Stimulated activated CD8-positive, alpha-beta memory T cell treated with anti-CD3 and anti-CD28 coated beads, Interleukin-15, amount 100 ng/mL, for 48 hours (primary cell): ENCODE measurements at regions not wholly inside any gene's neighbourhood (a gene's known extent, or its start where the extent isn't known, plus 50 kb on each side); places are given as distances from the start of the nearest gene placed in this dataset.
A peak's percentile ranks its signal among the peaks of the same experiment; 100 is the strongest.

Experiments used
- DNase-seq, 2 donors: peaks; one replicate each; pipeline ENCODE4 v3.0.0-alpha.2; 2020; ENCODE audit warnings: low read depth in 2 of 2

- no peak for DNase-seq
These were observed 203.4 kb upstream of the DDHD1 start for GRCh38 chr14:53356361-53357150.

DNA sequence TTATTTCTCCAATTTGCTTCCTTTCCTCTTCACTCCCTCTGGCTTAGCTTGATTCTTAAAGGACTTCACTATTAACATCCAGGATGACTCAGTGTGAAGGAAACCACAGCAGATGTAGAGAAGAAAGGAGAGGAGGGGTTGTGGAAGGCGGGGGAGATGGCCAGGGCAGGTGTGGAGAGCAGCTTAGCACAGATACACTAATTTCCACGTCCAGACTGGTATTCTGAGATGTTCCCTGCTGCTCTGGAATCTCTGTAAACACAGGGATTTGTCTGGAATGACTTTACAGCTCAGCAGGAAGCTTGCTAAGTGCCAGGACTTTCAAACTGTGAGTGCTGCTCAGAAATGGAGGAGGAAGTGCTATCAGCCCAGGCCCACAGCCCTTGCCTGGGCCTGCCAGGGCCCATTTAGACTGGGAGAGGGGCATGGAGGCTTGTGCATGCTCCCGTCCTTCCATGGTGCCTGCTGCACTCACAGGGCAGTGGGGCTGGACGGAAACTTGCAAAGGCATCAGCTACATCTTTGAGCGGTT, 202.5 kb upstream of the DDHD1 start:
- DNase-seq = no peak

- DNase-seq = no peak
These were observed 201.2 kb upstream of the DDHD1 start for GRCh38 chr14:53354336-53354735.

- no peak for DNase-seq
These were observed 197.7 kb upstream of the DDHD1 start for GRCh38 chr14:53350866-53351265.

DNA sequence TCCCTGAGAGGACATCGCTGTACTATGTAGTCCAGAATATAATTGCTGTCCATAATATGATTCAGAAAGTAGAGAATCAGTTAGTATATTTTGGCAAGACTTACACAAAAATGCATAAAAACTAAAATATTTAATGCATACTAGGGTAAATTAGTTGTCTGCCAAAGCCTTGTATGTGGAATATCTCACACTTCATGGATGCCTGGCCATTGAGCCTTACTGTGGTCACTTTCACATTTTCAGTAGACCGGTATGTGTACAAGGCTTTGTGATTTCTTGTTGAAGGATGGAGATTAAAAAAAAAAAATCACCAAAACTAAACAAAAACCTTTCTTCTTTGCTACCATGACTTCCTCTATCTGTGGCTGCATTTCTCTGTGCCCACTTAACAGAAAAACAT, 197.3 kb upstream of the DDHD1 start:
- DNase-seq = no peak

GRCh38 chr14:53346988-53347387, 193.9 kb upstream of the DDHD1 start:
- no peak for DNase-seq

DNA sequence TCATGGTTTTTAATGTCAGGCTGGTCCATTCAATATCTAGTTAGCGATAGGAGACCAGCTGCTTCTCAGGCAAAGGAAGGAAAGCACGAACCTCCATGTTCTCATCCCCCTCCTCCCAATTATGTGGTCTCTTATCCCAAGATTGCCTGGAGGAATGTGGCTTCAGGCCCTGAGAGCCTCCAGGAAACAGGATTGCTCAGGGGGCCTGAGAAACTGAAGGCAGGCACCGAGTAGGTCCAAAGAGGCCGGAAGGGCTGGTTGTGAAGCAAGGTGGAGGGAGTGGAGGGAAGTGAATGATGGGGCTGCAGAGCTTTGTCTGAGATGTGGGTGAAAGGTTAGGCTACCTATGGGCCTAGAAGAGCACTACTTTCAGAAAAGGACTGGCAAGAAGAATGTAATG, 188.2 kb upstream of the DDHD1 start:
- no peak for DNase-seq

- no peak for DNase-seq
These were observed 185.1 kb upstream of the DDHD1 start for GRCh38 chr14:53338192-53338591.

DNA sequence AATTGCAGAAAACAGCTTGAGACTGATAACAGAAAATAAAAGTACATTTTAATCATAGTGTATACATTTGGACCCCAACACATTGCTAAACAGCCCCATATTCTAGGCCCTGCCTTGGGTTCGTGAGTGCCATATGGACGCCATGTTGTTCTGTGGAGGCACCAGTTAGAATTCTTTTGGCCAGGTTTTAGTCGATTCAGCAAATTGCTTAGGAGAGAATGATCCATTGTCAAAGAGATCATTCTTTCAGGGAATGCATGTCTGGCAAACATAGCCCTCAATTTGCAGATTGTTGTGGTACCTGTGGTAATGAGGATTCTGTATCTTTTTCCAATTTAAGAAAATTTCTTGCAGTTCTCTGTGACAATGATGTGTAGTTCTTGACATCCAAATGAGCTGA, 183.6 kb upstream of the DDHD1 start:
- no peak for DNase-seq

GRCh38 chr14:53333809-53334208, 180.7 kb upstream of the DDHD1 start:
- no peak for DNase-seq

- DNase-seq = no peak
These were observed 178.8 kb upstream of the DDHD1 start for GRCh38 chr14:53331921-53332320.

DNA sequence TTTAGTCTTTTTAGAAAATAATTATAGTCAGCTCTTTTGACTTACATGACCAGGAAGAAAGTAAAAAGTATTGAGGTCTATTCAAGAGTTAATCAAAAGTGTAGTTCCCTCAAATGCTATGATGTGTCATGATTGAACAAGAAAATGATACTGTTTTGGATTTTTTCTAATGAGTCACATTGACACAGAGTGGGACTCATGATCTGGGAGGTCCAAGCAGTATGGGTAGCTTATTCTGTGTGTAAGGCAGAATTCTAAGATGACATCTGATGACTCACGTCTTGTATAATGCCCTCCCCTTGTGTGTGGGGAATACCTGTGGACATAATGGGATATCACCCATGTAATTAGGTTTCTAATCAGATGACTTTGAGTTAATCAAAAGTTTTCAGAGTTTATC, 178.1 kb upstream of the DDHD1 start:
- no peak for DNase-seq

- no peak for DNase-seq
These were observed 177.3 kb upstream of the DDHD1 start for GRCh38 chr14:53330441-53330840.

- DNase-seq = no peak
These were observed 175.7 kb upstream of the DDHD1 start for GRCh38 chr14:53328841-53329240.

DNA sequence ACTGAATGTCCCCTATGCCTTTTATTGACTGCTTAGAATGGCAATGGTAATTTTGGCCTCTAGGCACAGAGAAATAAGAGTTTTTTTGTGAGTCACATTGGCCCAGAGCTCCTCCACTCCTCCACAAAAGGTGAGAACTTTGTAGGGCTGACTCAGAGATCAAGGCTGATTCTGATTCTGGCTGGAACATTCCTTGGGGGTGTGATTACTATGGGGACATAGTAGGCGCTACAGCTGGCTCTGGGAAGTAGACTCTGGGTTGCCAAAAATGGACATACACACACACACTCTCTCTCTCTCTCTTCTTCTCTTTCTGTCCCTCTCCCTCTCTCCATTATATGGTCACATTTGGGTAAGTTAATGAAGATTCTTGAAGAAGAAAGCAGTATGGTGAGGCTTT, 174.6 kb upstream of the DDHD1 start:
- DNase-seq = no peak

- DNase-seq = no peak
These were observed 172.2 kb upstream of the DDHD1 start for GRCh38 chr14:53325176-53325806.

GRCh38 chr14:53316504-53316903, 163.4 kb upstream of the DDHD1 start:
- no peak for DNase-seq

DNA sequence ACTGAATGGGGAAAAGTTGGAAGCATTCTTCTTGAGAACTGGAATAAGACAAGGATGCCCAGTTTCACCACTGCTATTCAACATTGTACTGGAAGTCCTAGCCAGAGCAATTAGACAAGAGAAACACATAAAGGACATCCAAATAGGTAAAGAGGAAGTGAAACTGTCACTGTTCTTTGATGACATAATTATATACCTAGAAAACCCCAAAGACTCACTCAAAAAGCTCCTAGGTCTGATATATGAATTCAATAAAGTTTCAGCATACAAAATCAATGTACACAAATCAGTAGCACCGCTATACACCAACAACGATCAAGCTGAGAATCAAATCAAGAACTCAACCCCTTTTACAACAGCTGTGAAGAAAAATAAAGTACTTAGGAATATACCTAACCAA, 157.3 kb upstream of the DDHD1 start:
- DNase-seq = no peak

GRCh38 chr14:53306911-53307310, 153.8 kb upstream of the DDHD1 start:
- no peak for DNase-seq

DNA sequence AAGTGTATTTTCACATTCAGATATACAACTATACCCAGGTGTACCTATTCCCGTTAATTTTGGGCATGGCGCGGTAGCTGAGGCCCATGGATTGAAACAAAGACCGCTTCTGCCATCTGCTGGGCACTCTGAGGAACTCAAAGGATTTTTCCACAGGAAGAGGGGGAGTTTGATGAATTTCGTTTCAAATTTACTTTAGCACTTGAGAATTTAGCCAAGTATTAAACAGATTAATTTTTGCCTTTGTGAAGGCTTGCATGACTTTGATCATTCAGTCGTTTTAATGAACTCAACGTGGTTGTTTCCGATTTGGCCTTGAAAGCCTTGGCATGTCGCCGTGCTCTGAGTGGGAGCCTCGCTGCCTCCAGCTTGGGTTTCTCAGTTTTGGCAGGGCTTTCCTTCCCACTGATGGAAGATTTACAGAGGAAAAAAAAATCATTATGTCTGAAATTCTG, 153.2 kb upstream of the DDHD1 start:
- DNase-seq = peak in 1 of 2 donors; percentile 2

DNA sequence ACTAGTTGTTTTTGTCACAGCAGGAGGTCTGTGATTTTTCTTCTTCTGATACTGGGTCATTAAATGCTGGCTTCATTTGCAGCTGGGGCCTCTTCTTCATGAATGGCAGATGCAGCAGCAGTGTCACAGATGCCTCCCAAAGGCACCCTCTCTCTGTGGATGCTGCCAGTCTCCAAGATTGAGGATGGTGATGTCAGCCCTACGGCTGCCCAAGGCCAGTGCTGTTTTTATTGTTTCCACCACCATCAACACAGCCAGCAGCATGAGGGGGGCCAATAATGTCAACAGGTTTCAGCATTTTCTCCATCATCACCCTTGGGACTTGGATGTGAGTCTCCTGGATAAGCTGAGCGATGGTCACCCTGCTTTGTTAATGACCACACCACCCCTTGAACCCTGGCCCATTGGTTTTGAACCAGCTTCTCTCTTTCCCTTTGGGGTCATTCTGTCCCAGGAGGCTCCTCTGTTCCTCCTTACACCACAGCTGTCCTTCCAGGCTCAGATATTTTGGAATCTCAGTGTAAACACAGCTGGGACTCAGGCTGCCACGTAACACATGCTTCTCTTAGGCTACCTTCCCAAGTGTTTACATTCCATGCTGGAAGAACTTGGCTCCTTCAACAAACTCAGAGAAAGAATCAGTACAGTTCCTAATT, 151.7 kb upstream of the DDHD1 start:
- DNase-seq = no peak

DNA sequence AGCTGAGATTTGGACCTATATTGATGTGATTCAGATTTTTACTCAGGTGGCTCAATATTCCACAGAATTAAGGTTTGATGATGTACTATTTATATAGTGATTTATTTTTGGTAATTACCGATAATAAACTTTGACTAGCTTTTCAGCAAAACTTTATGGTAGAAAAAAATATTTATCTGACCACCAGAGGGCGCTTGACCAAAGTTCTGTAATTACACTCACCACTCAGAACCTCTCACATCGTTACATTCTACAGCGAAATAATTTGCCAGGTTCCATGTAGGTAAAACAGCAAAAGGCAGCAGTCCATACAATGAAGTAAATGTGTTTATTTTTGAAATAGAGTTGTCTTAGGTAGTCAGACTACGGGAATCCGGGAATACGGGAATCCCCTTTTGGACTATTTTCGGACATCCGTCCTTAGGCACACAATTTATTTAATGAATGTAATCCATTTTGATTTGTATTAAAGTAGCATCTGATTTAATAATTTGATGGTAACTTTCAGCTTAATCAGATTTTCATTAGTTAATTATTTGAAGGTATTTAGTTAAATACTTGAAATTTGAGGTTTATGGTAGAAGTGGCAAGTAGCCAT, 143.0 kb upstream of the DDHD1 start:
- no peak for DNase-seq
